Endothelial cell of umbilical vein (primary cell): ENCODE measurements at regions not wholly inside any gene's neighbourhood (a gene's known extent, or its start where the extent isn't known, plus 50 kb on each side); places are given as distances from the start of the nearest gene placed in this dataset.

ENCODE experiments used
- CTCF ChIP-seq, 2 donors: IDR thresholded peaks; 1 replicate in 1 of 2; 2 replicates in 1 of 2; pipeline ENCODE4 v1.5.1; 2011; ENCODE audit warnings: low read length in 2 of 2, mild to moderate bottlenecking in 2 of 2, moderate library complexity in 2 of 2, control low read depth in 1 of 2, inconsistent platforms in 1 of 2, low read depth in 1 of 2; ENCODE audit not compliant: insufficient read depth in 1 of 2; ENCODE audit errors: extremely low read depth in 1 of 2
- EZH2 ChIP-seq: IDR thresholded peaks from 2 replicates; pipeline ENCODE4 v1.6.1; 2012; ENCODE audit warnings: borderline replicate concordance, low read depth, mild to moderate bottlenecking, moderate library complexity, low read length, inconsistent platforms; ENCODE audit not compliant: severe bottlenecking
- GATA2 ChIP-seq: IDR thresholded peaks from 2 replicates; pipeline ENCODE4 v1.7.0; 2011; ENCODE audit warnings: low read depth, mild to moderate bottlenecking, moderate library complexity, mixed read lengths, low read length; ENCODE audit not compliant: insufficient read length, insufficient read depth
- JUN ChIP-seq: IDR thresholded peaks from 2 replicates; pipeline ENCODE4 v1.6.1; 2011; ENCODE audit warnings: borderline replicate concordance, low read depth; ENCODE audit not compliant: insufficient read length, insufficient read depth
- MAX ChIP-seq: IDR thresholded peaks from 2 replicates; pipeline ENCODE4 v1.6.1; 2011; ENCODE audit not compliant: insufficient read depth, insufficient read length
- MYC ChIP-seq: IDR thresholded peaks from one replicate; pipeline ENCODE4 v1.6.1; 2011; ENCODE audit warnings: mild to moderate bottlenecking, low read depth, low read length
- POLR2A ChIP-seq: IDR thresholded peaks from 2 replicates; pipeline ENCODE4 v1.6.1; 2012; ENCODE audit warnings: low read depth, mild to moderate bottlenecking, control low read depth, low read length
- POLR2AphosphoS5 ChIP-seq: IDR thresholded peaks from 2 replicates; pipeline ENCODE4 v1.6.1; 2012; ENCODE audit warnings: low read depth, mild to moderate bottlenecking, control low read depth, low read length, moderate library complexity; ENCODE audit not compliant: insufficient read depth

GRCh38 chr1:68615312-68615711 is 118.4 kb upstream of the DEPDC1 start:
- TF ChIP-seq CTCF (IDR thresholded peaks at IDR 0.05; ENCODE audit: extremely low read depth in 1 of 2, insufficient read depth in 1 of 2, low read depth in 1 of 2, low read length in 2 of 2) = no peak
- TF ChIP-seq POLR2AphosphoS5 = no peak
- TF ChIP-seq POLR2A = no peak
- no peak for TF ChIP-seq EZH2
- TF ChIP-seq JUN = no peak
- TF ChIP-seq MAX = no peak
- no peak for TF ChIP-seq GATA2
- TF ChIP-seq MYC = no peak
